K562 (cell line): ENCODE measurements at regions not wholly inside any gene's neighbourhood (a gene's known extent, or its start where the extent isn't known, plus 50 kb on each side); places are given as distances from the start of the nearest gene placed in this dataset.

ENCODE experiments used
- ATAC-seq: fragments of 200-7000 bp; cut with Tn5 transposase; 3 replicates; pipeline ENCODE4 v1.9.1; 2020; ENCODE audit warnings: moderate library complexity
- BruUV-seq: library from RNA; stranded (reverse); fragments of 400-500 nt; replicated peaks from 2 replicates; lab custom pipeline; 2021; lab: Mats Ljungman, UMichigan
- CTCF ChIA-PET: fragments of 300-600 bp; formaldehyde crosslinking; extraction: SDS; loops from one replicate; lab custom pipeline; 2021; ENCODE audit warnings: low intra/inter-chr PET ratio; lab: Yijun Ruan, JAX
- POLR2A ChIA-PET: fragments of 300-600, 350-650 bp; sonication (Branson Sonifier 250); formaldehyde crosslinking; extraction: SDS; loops from one replicate; lab custom pipeline; 2021; ENCODE audit warnings: antibody characterized with exemption, inconsistent platforms; lab: Yijun Ruan, JAX
- DNase-seq, 4 experiments: peaks; one replicate each; pipeline versions ENCODE4 v3.0.0 to v3.0.0-alpha.2; 2011 to 2018; ENCODE audit warnings: low spot score in 3 of 4, mixed read lengths in 3 of 4; ENCODE audit errors: extremely low read depth in 1 of 4
- FAIRE-seq: peaks from 2 replicates; lab custom pipeline; 2011; peaks lifted over from hg19 to GRCh38; lab: Jason Lieb, UNC
- H2AFZ ChIP-seq: 2 replicates; pipeline ENCODE4 v1.6.0; 2011; ENCODE audit warnings: low read depth, low read length, control low read depth, inconsistent platforms
- H3K27ac ChIP-seq: fragments of 200-600 bp; 3 replicates; pipeline ENCODE4 v1.8.0; 2011; ENCODE audit warnings: low read depth, mild to moderate bottlenecking, control low read depth, inconsistent platforms, low read length, moderate library complexity, mixed read lengths; ENCODE audit errors: extremely low read depth
- H3K27me3 ChIP-seq, 2 experiments: fragments of 300-600 bp in 1 of 2; 2 replicates in 1 of 2; 3 replicates in 1 of 2; pipeline versions ENCODE4 v1.6.0 to v1.8.0; 2011; ENCODE audit warnings: inconsistent platforms in 2 of 2, low read length in 2 of 2, mild to moderate bottlenecking in 1 of 2, mixed read lengths in 1 of 2, moderate library complexity in 1 of 2; ENCODE audit not compliant: control insufficient read depth in 2 of 2, insufficient read depth in 2 of 2
- H3K36me3 ChIP-seq: fragments of 300-600 bp; 3 replicates; pipeline ENCODE4 v1.8.0; 2011; ENCODE audit warnings: mild to moderate bottlenecking, low read length, inconsistent platforms; ENCODE audit not compliant: control insufficient read depth, insufficient read depth
- H3K4me1 ChIP-seq, 2 experiments: fragments of 200-600 bp in 1 of 2; replicated peaks in 1 of 2; 2 replicates in 1 of 2; 3 replicates in 1 of 2; pipeline versions ENCODE4 v1.5.1 to v1.8.0; 2011; ENCODE audit warnings: inconsistent platforms in 2 of 2, low read length in 2 of 2, mild to moderate bottlenecking in 1 of 2, mixed read lengths in 1 of 2, moderate library complexity in 1 of 2; ENCODE audit not compliant: control insufficient read depth in 2 of 2, insufficient read depth in 2 of 2
- H3K4me2 ChIP-seq: 2 replicates; pipeline ENCODE4 v1.6.1; 2011; ENCODE audit warnings: low read length, control low read depth, inconsistent platforms, mixed read lengths; ENCODE audit not compliant: insufficient read depth
- H3K4me3 ChIP-seq: fragments of 200-600 bp; sonication (generic), shearing (Covaris generic); 2 replicates; pipeline ENCODE4 v1.5.1; 2016; ENCODE audit warnings: control low read depth, inconsistent platforms
- H3K79me2 ChIP-seq: fragments of 200-600 bp; 3 replicates; pipeline ENCODE4 v1.8.0; 2011; ENCODE audit warnings: low read length, inconsistent platforms; ENCODE audit not compliant: control insufficient read depth, insufficient read depth
- H3K9ac ChIP-seq, 2 experiments: 2 replicates each; pipeline versions ENCODE4 v1.6.0 to v1.6.1; 2011; ENCODE audit warnings: low read depth in 2 of 2, low read length in 2 of 2, control low read depth in 1 of 2, inconsistent platforms in 1 of 2, mild to moderate bottlenecking in 1 of 2, mixed read lengths in 1 of 2; ENCODE audit not compliant: insufficient read depth in 1 of 2
- H3K9me1 ChIP-seq: one replicate; pipeline ENCODE4 v1.6.0; 2011; ENCODE audit warnings: inconsistent platforms, mild to moderate bottlenecking, low read length, moderate library complexity; ENCODE audit not compliant: control insufficient read depth, insufficient read depth
- H3K9me3 ChIP-seq: replicated peaks from 2 replicates; pipeline ENCODE4 v1.5.1; 2011; ENCODE audit warnings: low read depth, low read length, inconsistent platforms; ENCODE audit not compliant: control insufficient read depth, insufficient read depth
- H4K20me1 ChIP-seq: replicated peaks from 2 replicates; pipeline ENCODE4 v1.6.1; 2011; ENCODE audit warnings: low read length, inconsistent platforms, mixed read lengths; ENCODE audit not compliant: control insufficient read depth, insufficient read depth
- CHD7 ChIP-seq: fragments of 200-600 bp; sonication (generic); IDR thresholded peaks from one replicate; pipeline ENCODE4 v1.6.1; 2012; ENCODE audit warnings: mild to moderate bottlenecking, low read depth, low read length, inconsistent platforms
- DPF2 ChIP-seq: fragments of 450-650 bp; IDR thresholded peaks from 2 replicates; pipeline ENCODE4 v1.6.1; 2016
- ELF2 ChIP-seq: fragments of 250-450 bp; sonication (Bioruptor Pico); IDR thresholded peaks from 2 replicates; pipeline ENCODE4 v1.5.0; 2021; ENCODE audit warnings: mild to moderate bottlenecking
- ERF ChIP-seq: fragments of 450-650 bp; formaldehyde crosslinking; IDR thresholded peaks from 2 replicates; pipeline ENCODE4 v1.4.0; 2020; ENCODE audit warnings: mild to moderate bottlenecking, mixed read lengths
- MAZ ChIP-seq, 2 experiments: fragments of 450-650 bp in 1 of 2; sonication (generic) in 1 of 2; formaldehyde crosslinking; IDR thresholded peaks in 1 of 2; conservative IDR thresholded peaks in 1 of 2; 2 replicates each; pipeline versions ENCODE4 v1.4.0 to v1.5.0; 2020; ENCODE audit warnings: mild to moderate bottlenecking in 1 of 2, missing genetic modification reagents in 1 of 2
- SMAD3 ChIP-seq: fragments of 450-650 bp; formaldehyde crosslinking; conservative IDR thresholded peaks from 2 replicates; pipeline ENCODE4 v1.4.0; 2020; ENCODE audit warnings: mild to moderate bottlenecking
- ZNF778 ChIP-seq: fragments of 450-650 bp; formaldehyde crosslinking; IDR thresholded peaks from 2 replicates; pipeline ENCODE4 v1.4.0; 2020; ENCODE audit warnings: mild to moderate bottlenecking, moderate library complexity
- in situ Hi-C: fragments of 300-500 bp; cut with MboI; formaldehyde crosslinking; loops from 4 replicates; pipeline ENCODE4 v1.15.0; 2018; ENCODE audit warnings: inconsistent platforms, mixed read lengths
- intact Hi-C: fragments of 100-400 bp; cut with micrococcal nuclease; formaldehyde crosslinking; loops from 2 replicates; pipeline ENCODE4 v1.14.2; 2022

- H3K27me3 ChIP-seq = no peaks in the 10 kb centered on the region
- no peak overlapping the region for H3K4me2 ChIP-seq
- no TSS peak for BruUV-seq
- no peaks in the 10 kb centered on the region for H4K20me1 ChIP-seq
- CTCF ChIA-PET = no interaction called here
- H3K9me1 ChIP-seq = no peaks in the 10 kb centered on the region
- H3K27ac ChIP-seq = no peak overlapping the region
- no peaks in the 10 kb centered on the region for H3K9me3 ChIP-seq
- no peak overlapping the region for H3K4me3 ChIP-seq
- intact Hi-C loops (no loop called here), in situ Hi-C loops (loop anchor here (25.0 kb wide), 1 partner anchor 417 kb away; the partner anchor contains the start of gene ATXN7L3B)
- DNase-seq = no peak
- no peaks in the 10 kb centered on the region for H3K36me3 ChIP-seq
- no peak overlapping the region for H3K9ac ChIP-seq
- FAIRE-seq = no peak
- no peaks in the 10 kb centered on the region for H3K79me2 ChIP-seq
- no peaks in the 10 kb centered on the region for H3K4me1 ChIP-seq
- TF ChIP-seq ZNF778 (CRISPR knock-in tag) = no peak
- TF ChIP-seq CHD7 = no peak
- no peak for TF ChIP-seq ERF (CRISPR knock-in tag)
- TF ChIP-seq MAZ (CRISPR knock-in tag; conservative IDR thresholded peaks at IDR 0.05 in 1 of 2, IDR thresholded peaks at IDR 0.05 in 1 of 2) = no peak
- TF ChIP-seq DPF2 = no peak
- no peak for TF ChIP-seq SMAD3 (CRISPR knock-in tag)
- no peak for TF ChIP-seq ELF2 (CRISPR knock-in tag)
- no peak overlapping the region for H2AFZ ChIP-seq
- POLR2A ChIA-PET = no interaction called here
- no peak for ATAC-seq
These were observed 417.7 kb upstream of the ATXN7L3B start for GRCh38 chr12:74119811-74120362.
